ENCODE measurements at regions not wholly inside any gene's neighbourhood (a gene's known extent, or its start where the extent isn't known, plus 50 kb on each side); places are given as distances from the start of the nearest gene placed in this dataset.
"Not testable (repeated sequence)": the region's sequence is repeated elsewhere in the genome, so short reads cannot be mapped to it uniquely, and the experiment has no call there.

DNA sequence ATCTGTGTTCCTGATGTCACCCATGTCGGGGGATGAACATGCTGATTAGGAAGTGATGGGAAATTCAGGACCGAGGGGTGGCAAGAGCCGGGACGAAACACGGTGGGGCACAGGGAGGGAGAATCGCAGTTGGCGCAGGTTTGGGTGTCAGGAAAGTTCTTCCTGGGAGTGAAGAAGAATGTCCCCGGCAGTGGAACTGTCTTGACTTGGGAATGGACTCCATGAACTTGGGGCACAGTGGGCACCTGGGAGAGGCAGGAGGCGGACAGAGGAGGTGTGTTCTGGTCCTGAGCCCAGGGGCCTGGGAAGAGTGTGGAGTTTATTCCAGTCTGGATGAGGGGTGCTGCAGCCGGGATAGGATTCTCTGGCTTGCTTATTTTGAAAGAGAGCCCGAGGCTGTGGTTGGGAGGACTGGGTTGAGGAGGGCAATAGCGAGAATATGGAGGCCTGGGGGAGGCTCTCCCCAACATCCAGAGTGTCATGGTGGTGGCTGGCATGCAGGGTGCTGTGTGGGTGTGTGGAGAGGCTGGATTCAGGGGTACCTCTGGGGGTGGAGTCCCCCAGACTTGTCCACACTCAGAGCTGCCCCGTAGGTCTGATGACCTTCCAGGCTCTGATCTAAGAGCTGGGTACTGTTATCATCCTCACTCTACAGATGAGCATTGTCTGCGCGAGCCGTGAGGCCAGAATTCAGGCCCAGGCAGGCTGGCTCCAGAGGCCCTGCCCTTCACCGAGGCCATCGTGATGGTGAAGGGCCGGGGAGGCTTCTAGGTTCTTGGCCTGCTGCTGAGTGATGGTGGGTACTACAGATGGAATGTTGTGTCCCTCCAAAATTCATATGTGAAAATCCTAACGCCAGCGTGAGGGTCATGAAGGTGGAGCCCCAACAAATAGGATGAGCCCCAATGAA lies 274.5 kb upstream of the C1orf174 start:
- Mint-ChIP-seq H3K4me1 (ENCODE audit: low read depth) (no peaks in the 10 kb centered on the region), H3K27me3 (ENCODE audit: low read depth) (peaks cover 9% of the 10 kb centered on the region), H3K9me3 (no peaks in the 10 kb centered on the region), H3K27ac (no peak overlapping the region), H3K4me3 (no peak overlapping the region), H3K36me3 (ENCODE audit: insufficient read depth in 2 of 2) (no peaks in the 10 kb centered on the region)
- DNase-seq, result no peak
- no peak for ATAC-seq (replicated peaks in 1 of 2)

DNA sequence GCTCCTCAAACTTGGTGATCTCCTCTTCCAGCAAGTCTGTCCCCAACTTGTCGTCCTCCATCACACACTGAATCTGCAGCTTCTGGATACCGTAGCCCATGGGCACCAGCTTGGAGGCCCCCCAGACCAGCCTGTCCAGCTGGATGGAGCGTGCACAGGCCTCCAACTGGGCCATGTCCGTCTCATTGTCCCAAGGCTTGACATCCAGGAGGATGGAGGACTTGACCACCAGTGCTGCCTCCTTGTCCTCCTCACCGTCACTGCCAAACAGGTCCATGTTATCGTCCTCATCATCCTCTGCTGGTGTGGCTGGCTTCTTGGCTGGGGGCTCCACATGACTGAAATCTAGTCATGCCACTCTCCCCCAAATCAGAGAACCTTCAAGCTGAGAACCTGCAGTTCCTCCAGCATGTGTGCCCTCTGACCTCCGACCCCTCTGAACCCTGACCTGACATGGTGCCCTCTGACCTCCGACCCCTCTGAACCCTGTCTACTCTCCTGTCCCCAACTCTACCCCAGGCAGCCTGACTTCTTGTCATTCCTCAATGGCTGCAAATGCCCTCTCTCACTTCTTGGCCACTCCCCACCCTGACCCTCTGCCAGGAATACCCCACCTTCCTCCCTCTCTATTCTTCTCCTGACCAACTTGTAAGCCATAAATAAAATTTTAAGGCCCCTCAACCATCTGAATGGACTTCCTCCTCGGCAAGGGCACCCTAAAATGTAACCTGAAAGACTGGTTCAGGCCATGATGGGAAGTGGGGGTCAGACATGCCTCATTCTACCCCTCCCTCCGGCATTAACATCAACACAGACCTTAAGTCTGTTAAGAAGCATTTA lies 275.7 kb upstream of the C1orf174 start:
- Mint-ChIP-seq H3K27ac (no peak overlapping the region), H3K27me3 (ENCODE audit: low read depth) (peaks cover 9% of the 10 kb centered on the region), H3K4me1 (ENCODE audit: low read depth) (no peaks in the 10 kb centered on the region), H3K9me3 (no peaks in the 10 kb centered on the region), H3K36me3 (ENCODE audit: insufficient read depth in 2 of 2) (no peaks in the 10 kb centered on the region), H3K4me3 (no peak overlapping the region)
- DNase-seq (no peak), ATAC-seq (replicated peaks in 1 of 2) (no peak)

DNA sequence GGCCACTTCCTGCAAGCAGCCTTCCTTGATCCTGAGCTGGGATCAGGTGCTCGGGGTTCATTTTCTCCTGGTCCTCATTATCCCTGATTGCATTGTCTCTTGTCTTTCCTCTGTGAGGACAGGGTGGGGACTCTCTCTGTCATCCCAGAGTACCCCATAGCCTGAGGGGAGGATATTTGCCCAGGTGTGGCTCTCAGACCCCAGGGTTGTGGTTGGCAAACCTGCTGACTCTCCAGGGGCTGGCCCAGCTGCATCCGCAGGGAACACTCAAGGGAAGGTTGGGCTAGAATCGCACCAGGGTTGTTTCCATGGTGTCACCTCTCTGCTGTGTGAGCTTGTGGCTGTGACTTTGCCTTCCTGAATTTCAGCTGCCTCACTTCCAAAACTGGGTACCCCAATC lies 276.8 kb upstream of the C1orf174 start:
- no peak overlapping the region for H3K27ac Mint-ChIP-seq
- no peaks in the 10 kb centered on the region for H3K4me1 Mint-ChIP-seq (ENCODE audit: low read depth)
- H3K9me3 Mint-ChIP-seq, result no peaks in the 10 kb centered on the region
- H3K36me3 Mint-ChIP-seq (ENCODE audit: insufficient read depth in 2 of 2), result no peaks in the 10 kb centered on the region
- DNase-seq, result no peak
- no peak for ATAC-seq (replicated peaks in 1 of 2)
- no peak overlapping the region for H3K4me3 Mint-ChIP-seq
- H3K27me3 Mint-ChIP-seq (ENCODE audit: low read depth), result peaks cover 9% of the 10 kb centered on the region

DNA sequence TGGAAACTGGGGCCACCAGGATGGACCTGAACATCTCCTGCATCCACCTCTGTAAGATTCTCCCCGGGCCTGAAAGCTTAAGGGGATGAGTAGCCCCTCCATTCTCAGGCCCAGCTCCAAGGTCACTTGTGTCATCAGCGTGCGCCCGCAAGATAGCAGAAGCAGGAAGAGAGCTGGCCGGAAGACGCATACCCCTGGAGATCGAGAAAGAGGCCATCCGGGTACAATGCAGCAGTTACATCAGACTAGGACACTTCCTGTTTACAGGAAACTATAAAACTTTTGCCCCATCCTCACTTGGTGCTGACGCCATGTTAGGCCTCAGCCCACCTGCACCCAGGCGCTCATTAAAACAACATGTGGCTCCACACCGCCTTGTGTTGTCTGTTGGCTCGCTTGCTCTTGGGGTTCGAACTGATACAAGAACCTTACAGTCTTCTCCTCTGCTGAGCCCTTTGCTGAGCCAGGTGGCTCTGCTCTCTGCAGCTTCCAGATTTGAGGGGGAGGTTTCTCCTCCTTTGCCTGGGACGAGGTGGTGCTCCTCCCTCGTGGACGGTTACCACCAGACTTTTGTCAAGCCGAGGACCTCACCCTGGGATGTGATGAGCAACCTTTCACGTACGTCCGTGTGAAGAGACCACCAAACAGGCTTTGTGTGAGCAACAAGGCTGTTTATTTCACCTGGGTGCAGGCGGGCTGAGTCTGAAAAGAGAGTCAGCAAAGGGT lies 277.5 kb upstream of the C1orf174 start:
- H3K27ac Mint-ChIP-seq, result no peak overlapping the region

DNA sequence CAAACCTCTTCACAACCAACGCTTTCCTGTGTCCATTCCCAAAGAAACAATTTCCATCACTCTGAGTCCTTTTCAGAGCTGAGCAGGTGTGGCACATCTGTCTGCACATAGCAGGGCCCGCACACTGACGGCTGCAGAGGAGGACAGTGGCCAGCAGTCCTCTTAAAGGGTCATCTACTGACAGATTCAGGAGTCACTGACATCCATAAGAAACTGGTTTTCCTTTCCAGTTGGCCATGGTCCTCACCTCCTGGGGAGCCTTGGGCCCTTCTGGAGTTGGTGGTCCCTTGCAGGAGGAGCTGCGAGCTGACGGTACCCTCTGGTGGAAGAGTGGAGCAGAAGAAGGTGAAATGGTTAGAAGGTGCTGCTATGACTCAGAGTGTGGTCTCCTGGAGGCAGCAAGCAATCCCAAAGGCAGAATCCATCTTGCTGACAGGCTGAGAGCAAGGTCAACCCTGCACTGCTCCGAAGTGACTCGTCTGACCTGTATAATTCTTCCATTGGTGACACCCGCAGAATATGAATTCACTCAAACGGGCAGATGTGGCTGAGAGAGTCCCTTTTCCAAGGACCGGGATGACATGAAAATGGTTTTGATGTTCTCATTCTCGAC lies 278.5 kb upstream of the C1orf174 start:
- no peak overlapping the region for H3K27ac Mint-ChIP-seq
- H3K36me3 Mint-ChIP-seq (ENCODE audit: insufficient read depth in 2 of 2), result no peaks in the 10 kb centered on the region
- no peak for DNase-seq
- no peaks in the 10 kb centered on the region for H3K27me3 Mint-ChIP-seq (ENCODE audit: low read depth)
- no peaks in the 10 kb centered on the region for H3K9me3 Mint-ChIP-seq
- H3K4me1 Mint-ChIP-seq (ENCODE audit: low read depth), result no peaks in the 10 kb centered on the region
- H3K4me3 Mint-ChIP-seq, result no peak overlapping the region
- no peak for ATAC-seq (replicated peaks in 1 of 2)

More for the DNA sequence above, 277.5 kb upstream of the C1orf174 start:
- Mint-ChIP-seq H3K4me3 (no peak overlapping the region), H3K27me3 (ENCODE audit: low read depth) (peaks cover 5% of the 10 kb centered on the region), H3K4me1 (ENCODE audit: low read depth) (no peaks in the 10 kb centered on the region), H3K36me3 (ENCODE audit: insufficient read depth in 2 of 2) (no peaks in the 10 kb centered on the region), H3K9me3 (no peaks in the 10 kb centered on the region)
- no peak for DNase-seq
- no peak for ATAC-seq (replicated peaks in 1 of 2)

DNA sequence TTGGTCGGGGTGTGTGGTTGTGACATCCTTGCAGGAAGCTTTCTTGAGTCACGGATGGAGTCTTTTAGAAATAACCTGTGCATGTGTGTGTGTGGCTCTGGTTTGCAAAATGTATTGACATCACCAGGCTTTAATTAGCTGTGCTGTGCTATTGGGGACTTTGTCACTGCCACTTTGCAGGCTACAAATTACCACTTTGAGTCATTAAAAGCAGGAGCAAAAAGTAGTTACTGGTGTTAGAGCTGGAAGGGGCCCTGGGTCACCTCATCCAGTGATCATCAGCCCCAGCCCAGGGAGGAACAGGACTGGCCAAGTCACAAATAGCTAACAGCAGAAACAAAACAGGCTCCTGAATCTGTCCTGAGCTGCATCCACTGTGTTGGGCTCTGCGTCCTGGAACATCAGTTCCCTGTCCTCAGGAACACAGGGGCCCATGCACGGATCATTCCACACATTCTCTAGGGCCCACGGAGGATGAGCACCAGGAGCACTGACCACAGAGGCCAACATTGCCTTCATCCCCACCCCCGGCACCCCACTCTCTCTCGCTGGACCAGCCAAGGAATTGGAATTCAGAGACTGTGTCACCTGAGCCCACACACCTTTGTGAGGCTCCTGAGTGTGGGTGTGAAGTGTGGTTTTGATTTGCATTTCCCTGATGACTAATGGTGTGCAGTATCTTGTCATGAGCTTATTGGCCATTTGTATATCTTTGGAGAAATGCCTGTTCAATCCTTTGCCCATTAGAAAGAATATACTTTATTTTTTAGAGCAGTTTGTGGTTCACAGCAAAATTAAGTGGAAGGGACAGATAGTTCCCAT lies 280.1 kb upstream of the C1orf174 start:
- no peaks in the 10 kb centered on the region for H3K27me3 Mint-ChIP-seq (ENCODE audit: low read depth)
- H3K36me3 Mint-ChIP-seq (ENCODE audit: insufficient read depth in 2 of 2), result no peaks in the 10 kb centered on the region
- DNase-seq (no peak), ATAC-seq (replicated peaks in 1 of 2) (peak in 1 of 2 donors; percentile 46)
- H3K27ac Mint-ChIP-seq, result no peak overlapping the region
- H3K9me3 Mint-ChIP-seq, result no peaks in the 10 kb centered on the region
- no peak overlapping the region for H3K4me3 Mint-ChIP-seq
- no peaks in the 10 kb centered on the region for H3K4me1 Mint-ChIP-seq (ENCODE audit: low read depth)

DNA sequence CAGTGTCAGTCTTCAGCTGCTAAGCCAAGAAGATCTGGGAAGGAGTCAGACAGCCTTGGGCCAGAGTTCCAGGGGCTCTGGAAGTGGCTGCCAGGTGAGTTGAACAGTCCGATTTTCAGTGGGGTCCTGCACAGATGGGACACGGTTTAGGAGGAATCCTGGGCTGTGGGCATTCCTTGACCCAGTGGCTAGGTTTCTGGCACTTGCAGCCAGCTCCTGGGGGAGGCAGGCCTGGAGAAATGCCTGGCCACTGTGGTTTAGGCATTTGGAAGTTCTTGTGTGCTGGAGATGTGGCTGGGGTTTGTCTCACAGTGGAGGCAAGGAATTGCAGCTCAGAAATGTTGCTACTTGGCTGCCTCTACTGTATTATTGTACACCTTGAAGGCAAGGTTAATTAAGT lies 286.4 kb upstream of the C1orf174 start:
- H3K36me3 Mint-ChIP-seq (ENCODE audit: insufficient read depth in 2 of 2); DNase-seq; ATAC-seq (replicated peaks in 1 of 2); H3K9me3 Mint-ChIP-seq; H3K27ac Mint-ChIP-seq; H3K4me1 Mint-ChIP-seq (ENCODE audit: low read depth); H3K4me3 Mint-ChIP-seq; H3K27me3 Mint-ChIP-seq (ENCODE audit: low read depth): not testable (repeated sequence)

DNA sequence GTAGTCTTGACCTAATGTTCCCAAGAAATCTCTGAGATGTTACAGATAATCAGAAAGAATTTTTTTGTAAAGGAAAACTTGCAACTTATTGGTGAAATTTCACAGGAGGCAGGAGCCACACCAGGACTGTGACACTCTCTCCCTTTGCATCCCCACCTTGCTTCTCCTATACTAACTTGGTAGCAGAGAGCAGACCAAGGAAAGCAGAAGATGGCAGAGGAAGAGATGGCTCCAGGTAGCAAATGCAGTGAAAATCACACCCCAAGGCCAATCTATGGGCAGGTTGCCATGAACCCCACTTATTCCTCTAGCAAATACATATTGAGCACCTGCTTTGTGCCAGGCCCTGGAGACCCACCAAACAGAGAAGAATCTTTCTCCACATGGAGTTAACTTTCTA lies 303.4 kb upstream of the C1orf174 start:
- DNase-seq (no peak), ATAC-seq (replicated peaks in 1 of 2) (no peak)
- no peak overlapping the region for H3K27ac Mint-ChIP-seq
- peaks cover 5 to 17% of the 10 kb centered on the region in 2 donors for H3K9me3 Mint-ChIP-seq
- peaks cover 2% of the 10 kb centered on the region for H3K27me3 Mint-ChIP-seq (ENCODE audit: low read depth)
- no peak overlapping the region for H3K4me3 Mint-ChIP-seq
- peaks cover 1 to 4% of the 10 kb centered on the region in 2 donors for H3K36me3 Mint-ChIP-seq (ENCODE audit: insufficient read depth in 2 of 2)
- H3K4me1 Mint-ChIP-seq (ENCODE audit: low read depth), result no peaks in the 10 kb centered on the region

DNA sequence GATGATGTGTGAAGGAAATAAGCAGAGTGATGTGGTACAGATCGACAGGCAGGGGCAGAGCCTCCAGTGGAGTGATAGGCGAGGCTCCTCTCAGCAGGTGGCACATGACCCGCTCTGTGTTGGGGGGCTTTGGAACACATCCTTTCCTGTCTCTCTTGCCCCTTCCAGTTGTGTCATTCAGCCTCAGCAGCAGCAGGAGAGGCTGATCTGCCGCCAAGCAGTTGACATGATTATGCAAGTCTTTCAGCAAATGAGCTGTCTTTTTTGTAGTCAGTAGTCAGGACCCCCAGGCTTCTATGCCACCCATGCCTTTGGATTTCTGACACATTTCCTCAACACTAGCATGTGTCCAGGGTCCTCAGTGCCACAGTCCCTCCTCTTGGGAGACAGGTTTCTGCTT lies 307.1 kb upstream of the C1orf174 start:
- DNase-seq, result no peak
- no peak for ATAC-seq (replicated peaks in 1 of 2)
- H3K9me3 Mint-ChIP-seq, result peaks cover 7 to 17% of the 10 kb centered on the region in 2 donors
- no peak overlapping the region for H3K27ac Mint-ChIP-seq
- peaks cover 1 to 6% of the 10 kb centered on the region in 2 donors for H3K36me3 Mint-ChIP-seq (ENCODE audit: insufficient read depth in 2 of 2)
- no peaks in the 10 kb centered on the region for H3K4me1 Mint-ChIP-seq (ENCODE audit: low read depth)
- no peak overlapping the region for H3K4me3 Mint-ChIP-seq
- H3K27me3 Mint-ChIP-seq (ENCODE audit: low read depth), result peaks cover 8% of the 10 kb centered on the region

DNA sequence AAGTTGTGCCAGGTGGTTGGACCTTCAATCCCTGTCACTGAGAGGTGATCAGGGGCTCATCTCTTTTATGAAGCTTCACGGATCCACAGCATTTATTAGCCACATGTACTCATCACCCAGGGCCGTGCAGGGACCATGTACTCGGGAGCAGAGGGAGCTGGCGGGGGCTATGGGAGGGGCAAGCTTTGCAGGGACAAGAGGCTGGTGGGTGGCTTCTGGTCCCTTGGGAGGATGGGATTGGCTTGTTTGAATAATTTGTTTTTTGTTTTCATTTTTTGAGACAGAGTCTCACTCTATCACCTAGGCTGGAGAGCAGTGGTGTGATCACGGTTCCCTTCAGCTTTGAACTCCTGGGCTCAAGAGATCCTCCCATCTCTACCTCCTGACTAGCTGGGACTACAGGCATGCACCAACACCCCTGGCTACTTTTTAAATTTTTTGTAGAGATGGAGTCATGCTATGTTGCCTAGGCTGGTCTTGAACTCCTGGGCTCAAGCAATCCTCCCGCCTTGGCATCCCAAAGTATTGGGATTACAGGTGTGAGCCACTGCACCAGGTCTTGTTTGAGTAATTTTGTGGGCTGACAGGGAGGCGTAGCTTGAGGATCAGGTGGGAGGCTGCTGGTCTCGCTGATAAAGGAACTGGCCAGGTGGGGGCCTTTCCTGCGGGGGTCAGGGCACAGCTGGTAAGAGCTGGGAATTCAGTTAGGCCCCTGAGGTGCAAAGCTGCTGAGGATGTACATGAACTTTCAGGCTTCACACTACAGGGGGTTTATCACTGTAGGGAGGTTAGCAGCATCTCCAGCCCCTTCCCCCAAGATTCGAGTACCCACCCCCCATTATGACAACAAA lies 308.0 kb upstream of the C1orf174 start:
- H3K27me3 Mint-ChIP-seq (ENCODE audit: low read depth), result peaks cover 8% of the 10 kb centered on the region
- peaks cover 1 to 6% of the 10 kb centered on the region in 2 donors for H3K36me3 Mint-ChIP-seq (ENCODE audit: insufficient read depth in 2 of 2)
- ATAC-seq (replicated peaks in 1 of 2) (no peak), DNase-seq (no peak)
- H3K4me1 Mint-ChIP-seq (ENCODE audit: low read depth), result no peaks in the 10 kb centered on the region
- H3K4me3 Mint-ChIP-seq, result no peak overlapping the region
- H3K9me3 Mint-ChIP-seq, result peaks cover 7 to 14% of the 10 kb centered on the region in 2 donors
- no peak overlapping the region for H3K27ac Mint-ChIP-seq

DNA sequence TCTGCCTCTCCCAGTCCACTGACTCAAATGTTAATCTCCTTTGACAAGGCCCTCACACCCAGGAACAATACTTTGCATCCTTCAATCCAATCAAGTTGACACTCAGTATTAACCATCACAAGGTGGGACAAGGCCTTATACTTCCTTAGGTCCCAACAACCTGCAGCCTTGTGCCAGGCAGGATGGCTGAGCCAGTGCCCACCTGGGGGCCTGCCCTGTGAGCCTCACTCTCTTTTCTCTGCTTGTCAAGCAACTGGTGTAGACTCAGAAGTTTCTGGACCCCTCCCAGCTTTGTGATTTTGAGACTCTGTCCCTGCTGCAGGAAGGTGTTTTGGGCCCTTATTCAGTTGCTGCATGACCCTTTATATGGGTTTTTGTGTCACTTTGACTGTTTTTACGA lies 310.0 kb upstream of the C1orf174 start:
- Mint-ChIP-seq H3K4me3 (no peak overlapping the region), H3K9me3 (peaks cover 3 to 7% of the 10 kb centered on the region in 2 donors), H3K4me1 (ENCODE audit: low read depth) (no peaks in the 10 kb centered on the region), H3K27me3 (ENCODE audit: low read depth) (peaks cover 8% of the 10 kb centered on the region), H3K27ac (no peak overlapping the region), H3K36me3 (ENCODE audit: insufficient read depth in 2 of 2) (peaks cover 1% of the 10 kb centered on the region in 2 donors)
- ATAC-seq (replicated peaks in 1 of 2) (no peak), DNase-seq (no peak)

Measured in activated T-cell treated with anti-CD3 and anti-CD28 coated beads, Interleukin-2, amount 50 U/mL, for 72 hours (primary cell).